WTC11 (cell line): ENCODE measurements at regions not wholly inside any gene's neighbourhood (a gene's known extent, or its start where the extent isn't known, plus 50 kb on each side); places are given as distances from the start of the nearest gene placed in this dataset.

Experiments used
- ATAC-seq: fragments of 200-7000 bp; cut with Tn5 transposase; 2 replicates; pipeline ENCODE4 v1.10.0; 2021; ENCODE audit warnings: mild to moderate bottlenecking, moderate library complexity
- CTCF ChIA-PET: fragments of 300-600 bp; sonication (Branson Sonifier 250); formaldehyde crosslinking; loops from one replicate; lab custom pipeline; 2021; ENCODE audit warnings: antibody characterized with exemption; lab: Charles Lee
- POLR2A ChIA-PET: fragments of 350-600 bp; sonication (Branson Sonifier 250); formaldehyde crosslinking; loops from one replicate; lab custom pipeline; 2021; ENCODE audit warnings: antibody characterized with exemption; lab: Charles Lee
- DNase-seq: peaks from one replicate; pipeline ENCODE4 v3.0.0; 2021; ENCODE audit warnings: low spot score
- H3K27ac Mint-ChIP-seq: 2 replicates; pipeline ENCODE4 v1.8.0; 2021; ENCODE audit warnings: mixed read lengths
- H3K27me3 Mint-ChIP-seq: 2 replicates; pipeline ENCODE4 v1.8.0; 2021; ENCODE audit warnings: low read depth, mild to moderate bottlenecking, moderate library complexity, mixed read lengths
- H3K36me3 Mint-ChIP-seq: 2 replicates; pipeline ENCODE4 v1.8.0; 2021; ENCODE audit warnings: mixed read lengths
- H3K4me1 Mint-ChIP-seq: 2 replicates; pipeline ENCODE4 v1.8.0; 2022; ENCODE audit warnings: mixed read lengths
- H3K4me3 Mint-ChIP-seq: 2 replicates; pipeline ENCODE4 v1.8.0; 2021; ENCODE audit warnings: mild to moderate bottlenecking, moderate library complexity, mixed read lengths
- H3K9me3 Mint-ChIP-seq: 2 replicates; pipeline ENCODE4 v1.8.0; 2021; ENCODE audit warnings: mixed read lengths
- ATF2 ChIP-seq: sonication (generic); formaldehyde crosslinking; IDR thresholded peaks from 2 replicates; pipeline ENCODE4 v1.8.1; 2022; ENCODE audit warnings: low read depth, missing genetic modification reagents, borderline replicate concordance
- ATF3 ChIP-seq: sonication (generic); formaldehyde crosslinking; conservative IDR thresholded peaks from 2 replicates; pipeline ENCODE4 v1.8.1; 2022; ENCODE audit warnings: mild to moderate bottlenecking, missing genetic modification reagents
- ATF6 ChIP-seq: sonication (generic); formaldehyde crosslinking; IDR thresholded peaks from 2 replicates; pipeline ENCODE4 v1.8.1; 2023; ENCODE audit warnings: mild to moderate bottlenecking, missing genetic modification reagents
- E2F4 ChIP-seq: sonication (generic); formaldehyde crosslinking; IDR thresholded peaks from 2 replicates; pipeline ENCODE4 v1.8.1; 2022; ENCODE audit warnings: low read depth, mild to moderate bottlenecking, moderate library complexity, missing genetic modification reagents, borderline replicate concordance
- E2F5 ChIP-seq: sonication (generic); formaldehyde crosslinking; IDR thresholded peaks from 2 replicates; pipeline ENCODE4 v1.8.1; 2022; ENCODE audit warnings: mild to moderate bottlenecking, moderate library complexity, missing genetic modification reagents
- FOXK1 ChIP-seq: sonication (generic); formaldehyde crosslinking; IDR thresholded peaks from 2 replicates; pipeline ENCODE4 v1.8.0; 2022; ENCODE audit warnings: mild to moderate bottlenecking, moderate library complexity, missing genetic modification reagents
- GRHL2 ChIP-seq: fragments of 250-450 bp; sonication (Bioruptor Pico); IDR thresholded peaks from 2 replicates; pipeline ENCODE4 v1.8.0; 2022; ENCODE audit warnings: mild to moderate bottlenecking, moderate library complexity; ENCODE audit not compliant: insufficient replicate concordance, severe bottlenecking
- MXD4 ChIP-seq: fragments of 250-450 bp; sonication (Bioruptor Pico); IDR thresholded peaks from 2 replicates; pipeline ENCODE4 v1.8.0; 2021; ENCODE audit warnings: mild to moderate bottlenecking, moderate library complexity, borderline replicate concordance
- NR1H2 ChIP-seq: sonication (generic); formaldehyde crosslinking; IDR thresholded peaks from 2 replicates; pipeline ENCODE4 v1.9.0; 2021; ENCODE audit warnings: mild to moderate bottlenecking, moderate library complexity, missing genetic modification reagents
- NR2C2 ChIP-seq: sonication (generic); formaldehyde crosslinking; IDR thresholded peaks from 2 replicates; pipeline ENCODE4 v1.8.0; 2022; ENCODE audit warnings: mild to moderate bottlenecking, missing genetic modification reagents
- SOX15 ChIP-seq: fragments of 250-450 bp; sonication (Bioruptor Pico); IDR thresholded peaks from 2 replicates; pipeline ENCODE4 v1.9.0; 2021; ENCODE audit warnings: mild to moderate bottlenecking
- TP53 ChIP-seq: sonication (generic); formaldehyde crosslinking; IDR thresholded peaks from 2 replicates; pipeline ENCODE4 v1.8.1; 2023; ENCODE audit warnings: mild to moderate bottlenecking, missing genetic modification reagents
- ZBTB43 ChIP-seq: sonication (generic); formaldehyde crosslinking; IDR thresholded peaks from 2 replicates; pipeline ENCODE4 v1.8.1; 2023; ENCODE audit warnings: mild to moderate bottlenecking, missing genetic modification reagents
- ZNF416 ChIP-seq: fragments of 250-450 bp; sonication (Bioruptor Pico); IDR thresholded peaks from 2 replicates; pipeline ENCODE4 v1.9.0; 2021; ENCODE audit warnings: mild to moderate bottlenecking, inconsistent platforms
- ZNF425 ChIP-seq: fragments of 250-450 bp; sonication (Bioruptor Pico); conservative IDR thresholded peaks from 2 replicates; pipeline ENCODE4 v1.9.0; 2021; ENCODE audit warnings: mild to moderate bottlenecking

- DNase-seq (no peak), ATAC-seq (no peak)
- H3K27ac Mint-ChIP-seq, result no peak overlapping the region
- no peak for TF ChIP-seq ZBTB43 (CRISPR knock-in tag)
- H3K27me3 Mint-ChIP-seq, result no peaks in the 10 kb centered on the region; the same call in 1 of the 2 replicates
- CTCF ChIA-PET, result no interaction called here
- H3K4me1 Mint-ChIP-seq, result peaks cover 22% of the 10 kb centered on the region
- H3K36me3 Mint-ChIP-seq, result peaks cover 34% of the 10 kb centered on the region
- no peak overlapping the region for H3K4me3 Mint-ChIP-seq
- peaks cover 48% of the 10 kb centered on the region for H3K9me3 Mint-ChIP-seq
- POLR2A ChIA-PET, result no interaction called here
These were observed 132.5 kb upstream of the FER start for GRCh38 chr5:108615216-108615615.

GRCh38 chr5:108607421-108607820, 140.3 kb upstream of the FER start:
- POLR2A ChIA-PET, result no interaction called here
- H3K27ac Mint-ChIP-seq, result no peak overlapping the region
- H3K9me3 Mint-ChIP-seq, result peaks cover 26% of the 10 kb centered on the region

More at GRCh38 chr5:108607421-108607820, 140.3 kb upstream of the FER start:
- ATAC-seq (no peak), DNase-seq (no peak)
- Mint-ChIP-seq H3K27me3 (no peaks in the 10 kb centered on the region; the same call in 1 of the 2 replicates), H3K4me3 (no peak overlapping the region), H3K4me1 (peaks cover 5% of the 10 kb centered on the region; the same call in 1 of the 2 replicates), H3K36me3 (peaks cover 21% of the 10 kb centered on the region)
- CTCF ChIA-PET, result no interaction called here
- TF ChIP-seq SOX15 (no peak), ATF2 (CRISPR knock-in tag) (no peak), NR2C2 (CRISPR knock-in tag) (no peak), E2F4 (CRISPR knock-in tag) (no peak), GRHL2 (CRISPR knock-in tag) (no peak), NR1H2 (no peak), ZNF425 (CRISPR knock-in tag) (no peak), ZNF416 (CRISPR knock-in tag) (no peak), E2F5 (CRISPR knock-in tag) (no peak), ATF6 (CRISPR knock-in tag) (no peak), ATF3 (no peak), FOXK1 (CRISPR knock-in tag) (no peak), TP53 (CRISPR knock-in tag) (no peak), MXD4 (CRISPR knock-in tag) (no peak)
